GM12878 (cell line): ENCODE measurements at regions not wholly inside any gene's neighbourhood (a gene's known extent, or its start where the extent isn't known, plus 50 kb on each side); places are given as distances from the start of the nearest gene placed in this dataset.

Experiments
- ATAC-seq: fragments of 200-7000 bp; cut with Tn5 transposase; 3 replicates; pipeline ENCODE4 v1.9.1; 2020; ENCODE audit warnings: mild to moderate bottlenecking, moderate library complexity
- BruUV-seq: library from RNA; stranded (reverse); fragments of 400-500 nt; replicated peaks from 2 replicates; lab custom pipeline; 2021; lab: Mats Ljungman, UMichigan
- CTCF ChIA-PET: fragments of 300-600 bp; sonication (Branson Sonifier 250); formaldehyde crosslinking; extraction: SDS; loops from one replicate; lab custom pipeline; 2021; ENCODE audit warnings: inconsistent platforms; lab: Yijun Ruan, JAX
- POLR2A ChIA-PET: fragments of 350-600 bp; formaldehyde crosslinking; extraction: SDS; loops from one replicate; lab custom pipeline; 2021; ENCODE audit warnings: inconsistent platforms; lab: Charles Lee
- RAD21 ChIA-PET: fragments of 300-600 bp; sonication (Branson Sonifier 250); formaldehyde crosslinking; loops from one replicate; lab custom pipeline; 2023; ENCODE audit warnings: antibody characterized with exemption; ENCODE audit not compliant: unreplicated experiment; lab: Charles Lee
- SMC1A ChIA-PET: fragments of 300-600 bp; sonication (Branson Sonifier 250); formaldehyde crosslinking; loops from one replicate; lab custom pipeline; 2023; ENCODE audit not compliant: unreplicated experiment, uncharacterized antibody; lab: Charles Lee
- DNase-seq: peaks from one replicate; pipeline ENCODE4 v3.0.0-alpha.2; 2011; ENCODE audit warnings: low read depth, low spot score
- FAIRE-seq: peaks from 3 replicates; lab custom pipeline; 2011; peaks lifted over from hg19 to GRCh38; lab: Jason Lieb, UNC
- H2AFZ ChIP-seq: 2 replicates; pipeline ENCODE4 v1.6.0; 2011; ENCODE audit warnings: low read depth, low read length, control low read depth; ENCODE audit not compliant: control insufficient read depth
- H3K27ac ChIP-seq: 2 replicates; pipeline ENCODE4 v1.5.1; 2011; ENCODE audit warnings: control low read depth; ENCODE audit not compliant: control insufficient read depth, insufficient read depth
- H3K27me3 ChIP-seq, 2 experiments: replicated peaks in 1 of 2; 2 replicates each; pipeline versions ENCODE4 v1.6.0 to v1.6.1; 2011; ENCODE audit warnings: low read length in 1 of 2; ENCODE audit not compliant: control insufficient read depth in 2 of 2, insufficient read depth in 2 of 2
- H3K36me3 ChIP-seq, 2 experiments: 2 replicates each; pipeline ENCODE4 v1.5.1; 2011; ENCODE audit warnings: low read length in 1 of 2; ENCODE audit not compliant: control insufficient read depth in 2 of 2, insufficient read depth in 2 of 2
- H3K4me1 ChIP-seq: 2 replicates; pipeline ENCODE4 v1.6.1; 2011; ENCODE audit warnings: mild to moderate bottlenecking, low read length, moderate library complexity, mixed read lengths; ENCODE audit not compliant: control insufficient read depth, insufficient read depth
- H3K4me2 ChIP-seq: 2 replicates; pipeline ENCODE4 v1.6.0; 2011; ENCODE audit warnings: control low read depth; ENCODE audit not compliant: control insufficient read depth, insufficient read depth
- H3K4me3 ChIP-seq: fragments of 200-600 bp; sonication (generic); 2 replicates; pipeline ENCODE4 v1.5.1; 2016
- H3K79me2 ChIP-seq: 2 replicates; pipeline ENCODE4 v1.6.0; 2011; ENCODE audit warnings: low read length; ENCODE audit not compliant: control insufficient read depth, insufficient read depth
- H3K9ac ChIP-seq: 2 replicates; pipeline ENCODE4 v1.8.0; 2011; ENCODE audit warnings: low read length, control low read depth, mixed read lengths; ENCODE audit not compliant: control insufficient read depth, insufficient read depth
- H3K9me3 ChIP-seq: replicated peaks from 3 replicates; pipeline ENCODE4 v1.5.1; 2011; ENCODE audit warnings: mild to moderate bottlenecking, low read length; ENCODE audit not compliant: control insufficient read depth, insufficient read depth
- H4K20me1 ChIP-seq: 2 replicates; pipeline ENCODE4 v1.6.0; 2011; ENCODE audit not compliant: control insufficient read depth, insufficient read depth
- ATF2 ChIP-seq: IDR thresholded peaks from 2 replicates; pipeline ENCODE4 v1.6.1; 2012; ENCODE audit warnings: low read length, inconsistent platforms
- CUX1 ChIP-seq: IDR thresholded peaks from 2 replicates; pipeline ENCODE4 v1.6.1; 2012; ENCODE audit warnings: improper control_type of control experiment, low read depth, low read length; ENCODE audit not compliant: insufficient replicate concordance
- ESRRA ChIP-seq: IDR thresholded peaks from 2 replicates; pipeline ENCODE4 v1.6.1; 2012; ENCODE audit warnings: mild to moderate bottlenecking, low read length, improper control_type of control experiment
- LARP7 ChIP-seq: fragments of 450-650 bp; IDR thresholded peaks from 2 replicates; pipeline ENCODE4 v1.6.1; 2017; ENCODE audit warnings: mild to moderate bottlenecking
- MXI1 ChIP-seq: fragments of 150-350 bp; IDR thresholded peaks from 2 replicates; pipeline ENCODE4 v1.6.1; 2011; ENCODE audit warnings: low read depth, mild to moderate bottlenecking, inconsistent platforms, low read length, improper control_type of control experiment
- RUNX3 ChIP-seq: IDR thresholded peaks from 2 replicates; pipeline ENCODE4 v1.6.1; 2012; ENCODE audit warnings: low read length, inconsistent platforms
- SP1 ChIP-seq: IDR thresholded peaks from one replicate; pipeline ENCODE4 v1.6.1; 2011; ENCODE audit warnings: low read depth, low read length
- SREBF2 ChIP-seq: IDR thresholded peaks from 2 replicates; pipeline ENCODE4 v1.6.1; 2012; ENCODE audit warnings: mild to moderate bottlenecking, low read length
- ZBTB11 ChIP-seq: fragments of 450-650 bp; formaldehyde crosslinking; IDR thresholded peaks from 2 replicates; pipeline ENCODE4 v1.5.0; 2022; ENCODE audit warnings: mild to moderate bottlenecking, missing genetic modification characterization
- ZNF24 ChIP-seq: fragments of 450-650 bp; IDR thresholded peaks from 2 replicates; pipeline ENCODE4 v1.6.1; 2017; ENCODE audit warnings: antibody characterized with exemption, mild to moderate bottlenecking
- WGBS: methylation state at CpG from one replicate; pipeline ENCODE4 v1.1.6; 2016; ENCODE audit warnings: low lambda C conversion rate; ENCODE audit not compliant: insufficient replicate concordance, insufficient coverage; ENCODE audit errors: missing lambda C conversion rate; 5-methylcytosine and 5-hydroxymethylcytosine counted together
- in situ Hi-C: fragments of 300-500 bp; cut with MboI; formaldehyde crosslinking; loops from 9 replicates; pipeline ENCODE4 v1.14.3; 2018; ENCODE audit warnings: mixed read lengths
- intact Hi-C: fragments of 100-400 bp; cut with micrococcal nuclease; formaldehyde crosslinking; loops from one replicate; pipeline ENCODE4 v1.14.2; 2022; ENCODE audit not compliant: unreplicated experiment
- TF ChIP-seq, protein P1 (sequence below): fragments of 450-650 bp; IDR thresholded peaks from 2 replicates; pipeline ENCODE4 v1.6.1; 2016; ENCODE audit warnings: mild to moderate bottlenecking
- TF ChIP-seq, protein P2 (sequence below): fragments of 450-650 bp; IDR thresholded peaks from 2 replicates; pipeline ENCODE4 v1.6.1; 2018; ENCODE audit warnings: borderline replicate concordance, mild to moderate bottlenecking; ENCODE audit not compliant: partially characterized antibody

DNA sequence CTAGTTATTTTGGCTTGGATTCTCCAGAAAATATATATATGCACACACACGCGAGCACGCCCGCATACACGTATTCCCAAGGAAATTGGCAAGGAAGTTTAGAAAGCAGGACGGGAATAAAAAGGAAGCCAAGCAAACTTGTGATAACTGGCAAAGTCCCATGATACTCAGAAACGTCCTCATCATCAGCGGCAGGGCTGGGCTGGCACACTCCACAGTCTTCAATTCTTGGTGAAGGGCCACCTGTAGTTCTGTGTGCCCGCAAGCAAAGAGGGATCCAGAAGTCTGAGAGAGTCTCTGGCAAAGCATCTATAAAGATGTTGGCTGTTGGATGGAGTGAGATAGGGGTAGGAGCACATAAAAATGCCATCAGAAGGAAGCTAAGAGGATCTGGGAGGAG is 289.3 kb upstream of the CTNND2 start:
- no peak overlapping the region for H2AFZ ChIP-seq
- RAD21 ChIA-PET, result no interaction called here
- H3K4me3 ChIP-seq, result no peak overlapping the region
- intact Hi-C loops (no loop called here), in situ Hi-C loops (no loop called here)
- BruUV-seq, result no TSS peak
- no peak overlapping the region for H3K9ac ChIP-seq
- FAIRE-seq, result no peak
- CTCF ChIA-PET, result no interaction called here
- ATAC-seq, result no peak
- no peaks in the 10 kb centered on the region for H3K79me2 ChIP-seq
- H3K4me1 ChIP-seq, result no peaks in the 10 kb centered on the region
- H3K27ac ChIP-seq, result no peak overlapping the region
- no peaks in the 10 kb centered on the region for H4K20me1 ChIP-seq
- SMC1A ChIA-PET, result no interaction called here
- no peaks in the 10 kb centered on the region for H3K36me3 ChIP-seq
- H3K9me3 ChIP-seq, result no peaks in the 10 kb centered on the region
- 77% methylated on average over 9 of the region's 9 CpGs for WGBS
- H3K27me3 ChIP-seq, result no peaks in the 10 kb centered on the region
- H3K4me2 ChIP-seq, result no peak overlapping the region
- no peak for DNase-seq
- POLR2A ChIA-PET, result no interaction called here
- TF ChIP-seq ZBTB11, result no peak
- TF ChIP-seq, protein P1, sequence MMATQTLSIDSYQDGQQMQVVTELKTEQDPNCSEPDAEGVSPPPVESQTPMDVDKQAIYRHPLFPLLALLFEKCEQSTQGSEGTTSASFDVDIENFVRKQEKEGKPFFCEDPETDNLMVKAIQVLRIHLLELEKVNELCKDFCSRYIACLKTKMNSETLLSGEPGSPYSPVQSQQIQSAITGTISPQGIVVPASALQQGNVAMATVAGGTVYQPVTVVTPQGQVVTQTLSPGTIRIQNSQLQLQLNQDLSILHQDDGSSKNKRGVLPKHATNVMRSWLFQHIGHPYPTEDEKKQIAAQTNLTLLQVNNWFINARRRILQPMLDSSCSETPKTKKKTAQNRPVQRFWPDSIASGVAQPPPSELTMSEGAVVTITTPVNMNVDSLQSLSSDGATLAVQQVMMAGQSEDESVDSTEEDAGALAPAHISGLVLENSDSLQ, result no peak
- TF ChIP-seq ZNF24, result no peak
- no peak for TF ChIP-seq SP1
- TF ChIP-seq LARP7, result no peak
- no peak for TF ChIP-seq SREBF2
- TF ChIP-seq MXI1, result no peak
- TF ChIP-seq, protein P2, sequence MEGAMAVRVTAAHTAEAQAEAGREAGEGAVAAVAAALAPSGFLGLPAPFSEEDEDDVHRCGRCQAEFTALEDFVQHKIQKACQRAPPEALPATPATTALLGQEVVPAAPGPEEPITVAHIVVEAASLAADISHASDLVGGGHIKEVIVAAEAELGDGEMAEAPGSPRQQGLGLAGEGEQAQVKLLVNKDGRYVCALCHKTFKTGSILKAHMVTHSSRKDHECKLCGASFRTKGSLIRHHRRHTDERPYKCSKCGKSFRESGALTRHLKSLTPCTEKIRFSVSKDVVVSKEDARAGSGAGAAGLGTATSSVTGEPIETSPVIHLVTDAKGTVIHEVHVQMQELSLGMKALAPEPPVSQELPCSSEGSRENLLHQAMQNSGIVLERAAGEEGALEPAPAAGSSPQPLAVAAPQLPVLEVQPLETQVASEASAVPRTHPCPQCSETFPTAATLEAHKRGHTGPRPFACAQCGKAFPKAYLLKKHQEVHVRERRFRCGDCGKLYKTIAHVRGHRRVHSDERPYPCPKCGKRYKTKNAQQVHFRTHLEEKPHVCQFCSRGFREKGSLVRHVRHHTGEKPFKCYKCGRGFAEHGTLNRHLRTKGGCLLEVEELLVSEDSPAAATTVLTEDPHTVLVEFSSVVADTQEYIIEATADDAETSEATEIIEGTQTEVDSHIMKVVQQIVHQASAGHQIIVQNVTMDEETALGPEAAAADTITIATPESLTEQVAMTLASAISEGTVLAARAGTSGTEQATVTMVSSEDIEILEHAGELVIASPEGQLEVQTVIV, result no peak
- no peak for TF ChIP-seq CUX1
- TF ChIP-seq RUNX3, result no peak
- TF ChIP-seq ATF2, result no peak
- no peak for TF ChIP-seq ESRRA
